Smooth muscle cell (in vitro differentiated cells): ENCODE measurements at regions not wholly inside any gene's neighbourhood (a gene's known extent, or its start where the extent isn't known, plus 50 kb on each side); places are given as distances from the start of the nearest gene placed in this dataset.

ENCODE experiments used
- DNase-seq: peaks from one replicate; lab custom pipeline; 2025; ENCODE audit not compliant: unreplicated experiment; lab: John Stamatoyannopoulos, UW
- H2AFZ ChIP-seq: fragments of 200-600 bp; sonication (generic); 2 replicates; pipeline ENCODE4 v1.6.0; 2016; ENCODE audit warnings: antibody characterized with exemption, low read depth, mild to moderate bottlenecking
- H3F3A ChIP-seq: fragments of 200-600 bp; sonication (generic); 2 replicates; pipeline ENCODE4 v1.6.0; 2017; ENCODE audit warnings: antibody characterized with exemption, low read depth
- H3K27ac ChIP-seq: fragments of 200-600 bp; sonication (generic); 2 replicates; pipeline ENCODE4 v1.5.1; 2016; ENCODE audit warnings: low read depth, mild to moderate bottlenecking
- H3K27me3 ChIP-seq: fragments of 200-600 bp; sonication (generic); 2 replicates; pipeline ENCODE4 v1.6.1; 2016; ENCODE audit warnings: low read depth, mild to moderate bottlenecking
- H3K36me3 ChIP-seq: fragments of 200-600 bp; sonication (generic); 2 replicates; pipeline ENCODE4 v1.5.1; 2016; ENCODE audit warnings: low read depth
- H3K4me1 ChIP-seq: fragments of 200-600 bp; sonication (generic); 2 replicates; pipeline ENCODE4 v1.5.1; 2016; ENCODE audit warnings: low read depth
- H3K4me2 ChIP-seq: fragments of 200-600 bp; sonication (generic); 2 replicates; pipeline ENCODE4 v1.6.0; 2016; ENCODE audit warnings: mild to moderate bottlenecking
- H3K4me3 ChIP-seq: fragments of 200-600 bp; sonication (generic); 2 replicates; pipeline ENCODE4 v1.5.1; 2016; ENCODE audit warnings: mild to moderate bottlenecking
- H3K79me2 ChIP-seq: fragments of 200-600 bp; sonication (generic); 2 replicates; pipeline ENCODE4 v1.6.0; 2016; ENCODE audit warnings: low read depth, mild to moderate bottlenecking
- H3K9ac ChIP-seq: fragments of 200-600 bp; sonication (generic); 2 replicates; pipeline ENCODE4 v1.6.0; 2016; ENCODE audit warnings: low read depth
- H3K9me3 ChIP-seq: fragments of 200-600 bp; sonication (generic); replicated peaks from 2 replicates; pipeline ENCODE4 v1.5.1; 2016; ENCODE audit warnings: low read depth
- H4K20me1 ChIP-seq: fragments of 200-600 bp; sonication (generic); 2 replicates; pipeline ENCODE4 v1.6.0; 2016; ENCODE audit warnings: low read depth
- WGBS: methylation state at CpG from one replicate; pipeline ENCODE4 v1.1.7; 2016; ENCODE audit warnings: low lambda C conversion rate; 5-methylcytosine and 5-hydroxymethylcytosine counted together
- TF ChIP-seq, protein P1 (sequence below): fragments of 200-600 bp; sonication (generic); IDR thresholded peaks from 2 replicates; pipeline ENCODE4 v1.5.1; 2017; ENCODE audit warnings: borderline replicate concordance, mild to moderate bottlenecking, antibody characterized with exemption; ENCODE audit not compliant: insufficient read depth, poor library complexity, severe bottlenecking

DNA sequence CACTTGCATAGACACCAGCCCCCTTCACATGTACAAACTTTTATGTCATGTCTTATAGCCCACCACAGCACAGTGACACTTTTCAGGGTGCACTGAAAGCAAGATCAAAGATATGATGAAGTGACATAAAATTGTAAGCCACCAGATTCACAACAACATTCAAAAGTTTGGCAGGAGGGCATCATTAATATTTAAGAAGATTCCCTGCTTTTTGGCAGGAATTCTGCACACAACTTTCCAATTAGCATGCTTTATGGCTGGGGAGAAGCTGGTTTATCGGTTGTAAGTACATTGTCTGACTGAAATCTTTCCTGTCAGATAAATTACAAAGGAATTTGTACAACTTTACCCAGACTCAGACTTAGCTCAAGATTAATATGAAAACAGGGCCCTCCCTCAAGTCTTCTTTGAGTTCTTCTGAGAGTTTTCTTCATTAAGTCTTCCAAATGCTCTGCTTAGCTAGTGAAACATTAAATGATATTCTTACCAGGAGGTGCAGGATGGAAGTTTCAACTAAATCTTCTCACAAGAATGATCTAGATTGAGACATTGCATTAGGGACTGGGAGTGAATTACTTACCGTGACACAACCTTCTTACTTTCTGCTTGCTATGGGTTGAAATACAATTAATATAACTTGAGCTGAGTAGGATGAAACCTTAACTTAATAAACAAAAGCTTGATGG lies 523.8 kb downstream of the PPARGC1A start:
- WGBS: 79% methylated on average over 2 of the region's 2 CpGs
- H2AFZ ChIP-seq: no peak overlapping the region

DNA sequence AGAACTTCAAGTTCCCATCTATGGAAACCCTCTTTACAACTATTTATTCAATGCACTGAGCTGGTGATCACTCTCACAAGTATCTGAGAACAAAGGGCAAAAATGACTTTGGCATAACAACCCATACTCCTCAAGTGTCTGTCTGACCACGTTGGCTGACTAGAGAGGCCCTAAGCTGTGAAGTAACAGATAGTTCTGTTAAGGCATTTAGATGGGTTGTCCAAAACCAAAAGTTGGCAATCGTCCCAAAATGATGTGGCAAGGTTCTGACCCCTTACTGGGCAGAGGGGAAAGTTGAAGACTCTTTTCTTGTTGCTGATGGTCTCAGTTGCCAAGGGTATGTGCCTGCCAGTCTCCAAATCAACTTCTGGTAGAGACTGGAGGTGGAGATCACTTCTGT lies 524.8 kb downstream of the PPARGC1A start:
- no peak overlapping the region for H3K4me2 ChIP-seq
- no peak overlapping the region for H2AFZ ChIP-seq
- no peaks in the 10 kb centered on the region for H4K20me1 ChIP-seq
- H3K9ac ChIP-seq: no peak overlapping the region
- no peak overlapping the region for H3K27ac ChIP-seq
- no peaks in the 10 kb centered on the region for H3K79me2 ChIP-seq
- H3K9me3 ChIP-seq: no peaks in the 10 kb centered on the region
- DNase-seq: no peak
- H3F3A ChIP-seq: no peaks in the 10 kb centered on the region
- H3K4me3 ChIP-seq: no peak overlapping the region
- no peaks in the 10 kb centered on the region for H3K27me3 ChIP-seq
- H3K4me1 ChIP-seq: no peaks in the 10 kb centered on the region
- H3K36me3 ChIP-seq: no peaks in the 10 kb centered on the region
- TF ChIP-seq, protein P1, sequence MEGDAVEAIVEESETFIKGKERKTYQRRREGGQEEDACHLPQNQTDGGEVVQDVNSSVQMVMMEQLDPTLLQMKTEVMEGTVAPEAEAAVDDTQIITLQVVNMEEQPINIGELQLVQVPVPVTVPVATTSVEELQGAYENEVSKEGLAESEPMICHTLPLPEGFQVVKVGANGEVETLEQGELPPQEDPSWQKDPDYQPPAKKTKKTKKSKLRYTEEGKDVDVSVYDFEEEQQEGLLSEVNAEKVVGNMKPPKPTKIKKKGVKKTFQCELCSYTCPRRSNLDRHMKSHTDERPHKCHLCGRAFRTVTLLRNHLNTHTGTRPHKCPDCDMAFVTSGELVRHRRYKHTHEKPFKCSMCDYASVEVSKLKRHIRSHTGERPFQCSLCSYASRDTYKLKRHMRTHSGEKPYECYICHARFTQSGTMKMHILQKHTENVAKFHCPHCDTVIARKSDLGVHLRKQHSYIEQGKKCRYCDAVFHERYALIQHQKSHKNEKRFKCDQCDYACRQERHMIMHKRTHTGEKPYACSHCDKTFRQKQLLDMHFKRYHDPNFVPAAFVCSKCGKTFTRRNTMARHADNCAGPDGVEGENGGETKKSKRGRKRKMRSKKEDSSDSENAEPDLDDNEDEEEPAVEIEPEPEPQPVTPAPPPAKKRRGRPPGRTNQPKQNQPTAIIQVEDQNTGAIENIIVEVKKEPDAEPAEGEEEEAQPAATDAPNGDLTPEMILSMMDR: no peak
- 81% methylated on average over 2 of the region's 2 CpGs for WGBS

More for the DNA sequence above, 523.8 kb downstream of the PPARGC1A start:
- Histone ChIP-seq H3K27me3 (no peaks in the 10 kb centered on the region), H3K9me3 (no peaks in the 10 kb centered on the region), H3K27ac (no peak overlapping the region), H3K4me1 (no peaks in the 10 kb centered on the region), H3F3A (no peaks in the 10 kb centered on the region), H4K20me1 (no peaks in the 10 kb centered on the region), H3K36me3 (no peaks in the 10 kb centered on the region), H3K4me3 (no peak overlapping the region), H3K9ac (no peak overlapping the region), H3K79me2 (no peaks in the 10 kb centered on the region), H3K4me2 (no peak overlapping the region)
- TF ChIP-seq, protein P1: no peak
- DNase-seq: no peak

DNA sequence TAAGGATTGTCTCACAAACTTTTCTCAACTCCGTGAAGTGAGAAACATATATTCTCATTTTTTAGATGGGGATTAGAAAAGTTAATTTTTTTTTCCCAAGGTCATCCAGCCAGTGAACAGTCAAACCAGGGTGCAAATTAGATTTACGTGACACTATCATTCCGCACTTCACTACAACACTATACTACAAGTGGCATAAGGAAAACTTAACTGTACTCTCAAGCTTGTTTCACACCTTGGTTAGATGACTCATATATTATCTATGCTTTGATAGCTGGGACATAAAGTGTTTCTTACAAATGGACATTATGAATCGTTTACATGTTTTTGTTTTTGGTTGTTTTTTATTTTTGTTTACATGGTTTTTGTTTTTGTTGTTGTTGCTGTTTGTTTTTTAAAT lies 525.7 kb downstream of the PPARGC1A start:
- Histone ChIP-seq H3K27me3 (no peaks in the 10 kb centered on the region), H3K79me2 (no peaks in the 10 kb centered on the region), H3K27ac (no peak overlapping the region), H3F3A (no peaks in the 10 kb centered on the region), H4K20me1 (no peaks in the 10 kb centered on the region), H3K4me1 (no peaks in the 10 kb centered on the region), H3K36me3 (no peaks in the 10 kb centered on the region), H3K4me2 (no peak overlapping the region), H2AFZ (no peak overlapping the region), H3K4me3 (no peak overlapping the region), H3K9me3 (no peaks in the 10 kb centered on the region), H3K9ac (no peak overlapping the region)
- TF ChIP-seq, protein P1: no peak
- 89% methylated on average over 4 of the region's 4 CpGs for WGBS
- no peak for DNase-seq

DNA sequence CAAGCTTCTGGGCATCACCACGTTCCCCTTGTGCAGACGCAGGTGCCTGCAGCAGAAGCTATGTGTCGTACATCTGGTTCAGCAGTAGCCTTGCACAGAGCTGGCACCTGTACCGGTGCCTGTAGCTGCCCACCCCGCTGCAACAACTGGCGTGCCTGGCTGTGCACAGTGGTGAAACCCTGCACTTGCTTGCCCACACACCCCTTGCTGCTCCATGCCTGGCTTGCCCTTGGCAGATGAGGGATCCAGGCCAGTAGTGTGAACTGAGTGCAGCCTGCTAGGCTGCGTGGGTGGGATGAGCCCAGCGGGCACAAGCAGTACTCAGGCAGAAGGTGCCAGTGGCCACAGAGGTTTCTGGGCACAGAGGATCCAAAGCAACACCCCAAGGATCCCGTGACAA lies 528.4 kb downstream of the PPARGC1A start:
- H3K9ac ChIP-seq: no peak overlapping the region
- H3K27me3 ChIP-seq: no peaks in the 10 kb centered on the region
- no peak overlapping the region for H2AFZ ChIP-seq
- no peak overlapping the region for H3K4me3 ChIP-seq
- no peak for DNase-seq
- H3K4me1 ChIP-seq: no peaks in the 10 kb centered on the region
- TF ChIP-seq, protein P1: no peak
- H3K36me3 ChIP-seq: no peaks in the 10 kb centered on the region
- no peaks in the 10 kb centered on the region for H3K79me2 ChIP-seq
- no peak overlapping the region for H3K4me2 ChIP-seq
- no peaks in the 10 kb centered on the region for H4K20me1 ChIP-seq
- 93% methylated on average over 9 of the region's 9 CpGs for WGBS
- no peaks in the 10 kb centered on the region for H3F3A ChIP-seq
- H3K27ac ChIP-seq: no peak overlapping the region
- H3K9me3 ChIP-seq: no peaks in the 10 kb centered on the region
